ENCODE measurements at regions not wholly inside any gene's neighbourhood (a gene's known extent, or its start where the extent isn't known, plus 50 kb on each side); places are given as distances from the start of the nearest gene placed in this dataset.
A peak's percentile ranks its signal among the peaks of the same experiment; 100 is the strongest.
"Not testable (repeated sequence)": the region's sequence is repeated elsewhere in the genome, so short reads cannot be mapped to it uniquely, and the experiment has no call there.

DNA sequence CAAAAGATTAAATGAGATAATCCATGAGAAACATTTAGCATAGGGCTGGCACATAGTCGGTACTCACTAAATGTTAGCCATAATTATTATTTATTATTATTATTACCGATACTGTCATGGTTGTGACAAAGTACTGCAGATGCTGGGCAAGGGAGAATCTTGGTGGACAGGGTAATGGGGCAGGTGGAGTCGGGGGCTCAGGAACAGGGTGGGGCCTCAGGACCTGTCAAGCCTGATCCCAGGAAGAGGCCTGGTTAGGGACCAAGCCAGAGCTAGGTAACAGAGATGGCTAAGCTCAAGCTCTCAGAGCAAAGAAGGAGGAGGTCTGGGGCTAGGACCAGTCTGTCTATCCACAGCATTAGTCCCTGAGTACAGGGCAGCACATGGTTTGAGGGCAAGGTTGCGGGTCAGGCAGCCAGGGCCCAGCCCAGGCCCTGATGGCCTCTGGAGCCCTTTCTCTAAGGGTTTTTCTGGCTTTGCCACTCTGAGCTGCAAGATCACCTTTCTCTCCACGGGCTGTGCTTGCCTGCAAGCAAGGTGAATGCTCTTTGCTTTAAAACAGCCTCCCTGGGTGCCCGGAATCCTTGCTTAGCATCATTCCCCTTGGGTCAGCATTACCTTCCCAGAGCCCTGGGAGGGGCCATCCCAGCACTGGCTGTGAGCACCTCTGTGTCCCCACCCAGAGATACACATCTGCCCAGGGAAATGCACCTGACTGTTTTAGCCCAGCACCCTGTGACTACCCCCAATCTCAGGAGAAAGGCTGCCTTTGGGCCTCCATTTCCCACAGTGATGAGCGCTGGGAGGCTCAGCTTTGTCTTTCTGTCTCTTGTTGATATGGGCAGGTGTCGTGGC, 572.0 kb downstream of the PTPRU start:
- DNase-seq, result no peak

DNA sequence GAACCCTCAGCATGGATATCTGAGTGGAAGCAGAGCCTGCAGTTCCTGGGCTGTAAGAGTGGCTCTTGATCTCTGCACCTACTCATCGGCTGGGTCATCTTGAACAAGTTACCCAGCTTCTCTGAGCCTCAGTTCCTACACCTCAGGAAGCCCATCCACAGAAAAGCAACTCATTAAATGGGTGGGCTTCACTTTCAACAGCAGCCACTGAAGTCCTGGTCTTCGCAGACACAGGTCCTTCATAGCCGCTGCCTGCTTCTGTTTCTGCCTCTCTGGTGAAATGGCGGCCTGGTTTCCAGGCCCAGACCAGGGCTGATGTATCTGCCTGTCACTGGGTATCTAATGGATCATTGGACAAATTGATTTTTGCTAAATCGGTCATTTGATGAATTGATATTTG, 571.4 kb downstream of the PTPRU start:
- DNase-seq, result no peak

DNA sequence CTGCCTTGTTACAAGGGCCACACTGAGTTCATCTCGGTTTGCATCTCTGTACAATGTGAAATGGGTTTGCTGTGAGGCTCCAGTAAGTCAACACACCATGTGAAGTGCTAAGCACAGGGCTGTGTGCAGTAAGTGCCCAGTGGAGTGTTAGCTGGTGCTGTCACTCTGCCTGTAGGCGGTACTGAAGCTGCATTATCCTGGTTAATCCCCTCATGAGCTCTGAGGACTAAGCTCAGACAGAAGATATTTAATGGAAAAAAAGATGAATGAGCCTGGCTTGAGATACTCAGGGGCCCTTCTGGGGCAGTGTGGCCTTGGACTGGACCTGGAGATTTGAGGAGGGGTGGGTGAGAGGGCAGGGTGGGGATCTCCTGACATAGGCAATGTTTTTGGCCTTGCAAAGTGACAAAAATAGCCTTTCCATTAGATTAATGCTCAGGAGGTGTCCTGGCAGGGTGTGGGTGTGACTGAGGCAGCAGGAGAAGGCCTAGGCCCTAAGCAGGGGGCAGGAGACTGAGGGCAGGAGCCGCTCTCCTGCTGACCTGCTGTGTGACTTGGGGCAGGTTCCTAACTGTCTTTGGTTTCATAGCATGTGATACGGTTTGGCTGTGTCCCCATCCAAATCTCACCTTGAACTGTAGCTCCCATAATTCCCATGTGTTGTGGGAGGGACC, 570.5 kb downstream of the PTPRU start:
- no peak for DNase-seq

DNA sequence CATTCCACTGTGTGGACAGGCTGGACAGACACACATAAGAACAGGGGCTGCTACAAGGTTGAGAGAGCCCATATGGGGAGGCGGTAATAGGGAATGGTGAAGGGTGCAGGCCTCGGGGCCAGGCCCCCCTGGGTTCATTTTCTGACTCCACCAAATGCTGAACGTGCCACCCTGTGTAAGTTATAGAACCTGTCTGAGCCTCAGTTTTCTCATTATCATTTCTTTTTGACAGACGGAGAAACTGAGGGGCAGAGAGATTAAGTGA, 569.5 kb downstream of the PTPRU start:
- no peak for DNase-seq

DNA sequence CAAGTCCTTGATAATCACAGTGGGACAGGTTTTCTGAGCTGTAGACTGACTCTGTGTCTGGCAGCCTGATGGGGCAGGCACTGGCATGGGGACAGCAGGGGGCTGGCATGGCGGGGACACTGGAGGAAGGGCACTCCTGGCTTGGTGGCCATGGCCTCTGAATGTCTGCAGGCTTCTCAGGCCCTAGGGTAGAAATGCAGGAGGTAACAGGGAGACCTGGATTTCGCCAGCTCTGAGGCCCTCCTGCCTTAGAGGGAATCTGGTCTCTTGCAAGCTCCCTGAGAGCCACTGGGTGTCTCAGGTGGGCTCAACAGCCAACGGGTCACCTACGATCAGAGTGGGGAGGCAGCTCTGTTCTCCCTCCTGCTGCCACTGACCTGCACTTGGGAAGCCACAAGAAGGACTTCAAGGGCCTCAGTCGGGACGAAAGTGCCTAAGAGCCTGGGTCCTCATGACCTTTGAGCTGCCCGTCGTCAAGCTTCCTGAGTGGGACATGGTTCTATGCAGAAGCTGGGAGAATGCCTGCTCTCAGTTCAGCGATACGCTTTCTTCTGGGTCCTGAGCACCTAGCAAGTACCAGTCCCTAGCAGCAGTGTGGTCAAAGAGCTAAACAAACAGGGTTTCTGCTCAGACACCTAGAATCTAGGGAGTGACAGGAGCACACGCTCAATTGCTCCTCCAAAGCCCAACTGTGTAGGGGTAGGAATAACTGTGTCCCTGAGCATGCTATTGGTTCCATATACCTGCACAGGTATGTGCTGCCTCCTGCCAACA, 569.0 kb downstream of the PTPRU start:
- DNase-seq, result no peak

DNA sequence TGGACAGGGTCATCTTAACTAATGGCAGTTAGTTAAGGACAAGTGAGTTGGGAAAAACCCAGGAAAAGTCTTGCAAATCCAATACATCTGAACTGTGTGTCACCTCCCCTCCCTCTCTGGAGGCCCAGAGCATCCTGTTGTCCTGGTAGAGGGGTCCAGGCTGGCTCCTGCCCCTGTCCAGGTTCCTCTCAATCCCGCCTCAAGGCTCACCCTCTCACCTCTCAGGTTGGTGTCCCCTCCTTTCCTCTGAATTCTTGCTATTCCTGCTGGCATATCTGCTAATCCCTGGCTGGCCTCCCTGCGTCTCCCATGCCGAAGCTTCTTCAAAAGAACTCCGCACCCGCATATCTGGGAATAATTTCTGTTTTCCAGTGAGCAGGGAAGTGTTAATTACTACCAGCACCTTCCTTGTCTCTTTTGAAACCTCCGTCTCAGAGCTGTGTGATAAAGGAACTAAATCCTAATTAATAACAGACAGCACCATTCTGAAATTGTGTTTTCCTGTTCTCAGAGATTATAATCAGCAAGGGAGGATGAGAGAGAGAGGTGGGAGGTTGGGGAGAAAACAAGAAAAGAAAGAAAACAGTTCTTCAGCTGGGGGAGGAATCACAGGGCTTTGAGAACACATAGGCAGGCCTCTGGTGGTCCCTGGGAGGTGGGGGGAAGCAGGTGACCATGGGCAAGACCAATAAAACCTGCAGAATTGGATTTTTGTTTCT, 568.0 kb downstream of the PTPRU start:
- no peak for DNase-seq

DNA sequence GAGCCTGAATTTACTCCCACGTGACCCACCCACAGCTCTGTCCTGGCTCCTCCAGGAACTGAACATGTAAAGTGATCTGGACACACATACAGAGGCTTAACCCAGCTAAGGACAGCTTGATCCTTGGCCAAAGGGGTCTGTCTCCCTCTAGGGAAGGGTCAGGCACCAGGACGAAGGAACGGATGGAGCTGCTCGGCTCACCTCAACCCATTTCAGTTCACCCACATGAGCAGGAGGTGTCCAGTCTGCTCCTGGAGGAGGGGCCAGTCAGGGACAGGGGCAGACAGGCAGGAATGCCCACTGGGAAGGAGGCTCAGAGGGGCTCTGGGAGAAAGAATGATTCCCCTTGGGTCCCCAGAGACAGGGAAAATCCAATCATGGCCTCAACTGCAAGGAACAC, 567.2 kb downstream of the PTPRU start:
- DNase-seq, result no peak

DNA sequence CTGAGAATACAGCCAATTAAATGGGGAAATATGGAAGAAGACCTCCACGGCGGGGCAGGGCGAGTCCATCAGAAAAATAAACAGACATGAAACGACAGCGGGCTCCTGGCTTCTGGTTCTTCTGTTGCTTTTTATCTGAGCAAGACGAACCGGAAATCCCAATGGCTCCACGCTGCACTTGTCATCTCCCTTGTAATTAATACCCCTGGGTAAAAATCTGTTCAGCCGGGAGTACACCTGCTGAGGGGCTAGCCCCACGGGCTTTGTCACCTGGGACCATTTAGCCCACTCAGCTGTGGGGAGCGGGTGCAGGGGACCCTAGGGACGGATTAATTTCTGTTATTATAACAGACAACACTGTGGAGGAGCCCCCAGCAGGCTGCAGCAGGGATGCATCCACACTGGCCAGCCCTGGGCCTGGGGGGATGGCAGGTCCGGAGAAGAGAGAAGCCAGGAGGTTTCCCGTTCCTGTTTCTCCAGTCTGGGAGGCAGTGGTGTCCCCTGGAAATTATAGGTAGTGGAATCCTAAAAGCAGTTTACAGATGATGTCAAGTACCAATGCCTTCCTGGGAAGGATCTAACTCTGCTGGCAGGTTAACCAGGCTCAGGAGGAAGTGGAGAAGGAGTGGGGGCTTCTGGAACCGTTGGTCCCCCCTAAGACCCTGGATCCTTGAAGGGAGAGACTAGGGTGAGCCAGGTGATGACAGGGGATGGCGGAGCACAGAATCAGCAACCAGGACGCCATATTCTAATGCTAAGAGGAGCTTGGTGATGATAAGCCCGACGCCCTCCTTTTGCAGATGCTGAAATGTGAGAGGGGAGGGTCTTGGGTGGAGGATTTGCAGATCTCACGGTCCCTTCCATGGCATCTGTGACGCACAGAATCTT, 566.1 kb downstream of the PTPRU start:
- DNase-seq, result no peak

DNA sequence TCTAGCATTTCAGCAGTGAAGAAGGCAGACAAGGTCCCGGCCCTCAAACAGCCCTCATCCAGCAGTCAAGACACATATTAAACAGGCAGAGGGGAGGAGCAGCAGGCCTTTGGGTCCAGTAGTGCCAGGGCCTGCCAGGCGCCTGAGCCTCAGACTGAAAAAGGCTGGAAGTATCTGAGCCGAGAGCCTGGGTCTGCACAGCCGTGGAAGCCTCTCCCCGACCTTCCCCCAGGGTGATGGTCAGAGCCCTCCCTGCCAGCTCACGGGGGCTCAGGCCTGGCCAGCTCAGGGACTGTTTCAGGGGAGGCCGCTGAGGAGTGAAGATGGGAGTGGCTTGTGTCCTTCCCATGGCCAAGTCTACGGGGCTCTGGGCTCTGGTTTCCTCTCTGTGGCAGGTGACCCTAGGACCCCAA, 565.2 kb downstream of the PTPRU start:
- DNase-seq, result no peak

DNA sequence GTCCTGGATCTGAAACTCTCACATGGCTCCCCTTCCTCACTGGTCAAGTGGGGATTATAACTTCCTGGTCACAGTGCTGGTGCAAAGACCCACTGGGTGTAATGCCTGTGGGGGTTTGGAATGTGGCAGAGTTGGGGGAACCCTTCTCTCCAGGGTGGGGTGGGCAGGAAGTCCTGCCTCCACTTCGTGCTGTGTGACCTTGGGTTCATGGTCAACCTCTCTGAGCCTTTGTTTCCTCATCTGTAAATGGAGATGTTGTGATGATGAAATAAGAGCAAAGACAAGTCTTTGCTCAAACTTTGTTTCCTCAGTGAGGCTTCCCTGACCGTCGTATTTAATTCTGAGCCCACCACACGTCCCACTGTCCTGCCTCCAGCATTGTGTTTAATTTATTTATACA, 564.7 kb downstream of the PTPRU start:
- no peak for DNase-seq

DNA sequence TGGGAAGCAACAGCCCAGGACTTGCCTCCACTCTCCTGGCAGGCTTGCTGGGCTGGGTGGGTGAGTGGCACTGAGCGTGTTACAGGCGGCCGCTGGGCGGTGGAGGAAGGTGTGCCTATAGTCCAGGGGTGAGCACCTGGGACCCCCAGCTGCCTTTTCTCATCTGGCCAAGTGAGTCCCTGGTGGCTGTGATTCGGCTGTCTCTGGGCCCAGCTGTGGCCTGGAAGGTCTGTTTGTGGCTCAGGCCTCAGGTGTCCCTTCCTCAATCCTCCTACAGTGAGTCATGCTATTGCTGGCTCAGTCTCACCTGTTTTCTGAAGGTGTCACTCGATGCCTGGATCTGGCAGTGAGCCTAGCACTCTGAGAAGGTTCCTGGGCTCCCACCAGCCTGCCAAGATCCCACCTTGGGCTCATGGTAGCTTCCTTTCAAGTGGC, 564.2 kb downstream of the PTPRU start:
- DNase-seq, result no peak

DNA sequence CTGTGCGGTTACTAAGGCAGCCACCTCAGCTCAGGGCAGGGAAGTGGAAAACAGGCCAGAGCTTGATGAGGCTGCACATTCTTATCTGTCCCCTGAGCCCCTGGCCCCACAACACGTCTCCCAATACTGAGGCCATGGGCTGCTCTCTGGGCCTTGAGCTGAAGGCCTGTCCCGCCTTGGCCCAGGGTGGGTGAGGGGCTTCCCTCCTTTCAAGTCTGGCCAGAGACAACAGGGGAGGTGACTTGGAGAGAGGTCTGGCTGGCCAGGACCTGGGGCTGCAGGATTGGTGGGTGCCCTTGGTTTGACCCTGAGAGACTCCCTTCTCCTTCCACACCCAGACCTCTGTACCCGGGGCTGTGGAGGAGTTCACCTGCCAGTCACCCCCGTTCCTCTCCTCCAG, 563.8 kb downstream of the PTPRU start:
- DNase-seq, result no peak

DNA sequence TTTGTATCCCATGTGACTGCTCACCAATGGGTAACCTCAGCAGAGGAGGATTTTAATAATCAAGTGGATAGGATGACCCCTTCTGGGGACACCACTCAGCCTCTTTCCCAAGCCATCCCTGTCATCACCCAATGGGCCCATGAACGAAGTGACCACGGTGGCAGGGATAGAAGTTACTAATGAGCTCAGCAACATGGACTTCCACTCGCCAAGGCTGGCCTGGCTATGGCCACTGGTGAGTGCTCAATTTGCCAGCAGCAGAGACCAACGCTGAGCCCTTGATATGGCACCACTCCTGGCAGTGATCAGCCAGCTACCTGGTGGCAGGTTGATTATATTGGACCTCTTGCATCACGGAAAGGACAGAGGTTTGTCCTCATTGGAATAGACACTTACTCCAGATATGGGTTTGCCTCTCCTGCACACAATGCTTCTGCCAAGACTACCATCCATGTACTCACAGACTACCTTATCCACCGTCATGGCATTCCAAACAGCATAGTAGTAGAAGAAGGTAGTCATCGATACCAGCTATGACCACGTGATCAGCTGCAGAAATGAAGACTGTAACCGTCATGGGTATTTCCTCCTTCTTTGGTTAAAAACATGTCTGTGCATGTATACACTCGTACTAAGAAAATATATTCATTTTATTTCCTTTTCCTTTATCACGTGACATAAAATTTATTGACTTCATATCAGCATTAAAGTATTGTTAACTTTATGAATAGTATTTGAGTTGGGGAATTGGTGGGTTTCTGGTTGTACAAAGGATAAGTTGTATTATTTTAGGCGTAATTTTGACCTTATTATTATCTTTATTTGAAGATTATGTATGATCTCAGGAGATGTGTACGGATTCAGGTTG, 562.6 kb downstream of the PTPRU start:
- DNase-seq, result no peak

DNA sequence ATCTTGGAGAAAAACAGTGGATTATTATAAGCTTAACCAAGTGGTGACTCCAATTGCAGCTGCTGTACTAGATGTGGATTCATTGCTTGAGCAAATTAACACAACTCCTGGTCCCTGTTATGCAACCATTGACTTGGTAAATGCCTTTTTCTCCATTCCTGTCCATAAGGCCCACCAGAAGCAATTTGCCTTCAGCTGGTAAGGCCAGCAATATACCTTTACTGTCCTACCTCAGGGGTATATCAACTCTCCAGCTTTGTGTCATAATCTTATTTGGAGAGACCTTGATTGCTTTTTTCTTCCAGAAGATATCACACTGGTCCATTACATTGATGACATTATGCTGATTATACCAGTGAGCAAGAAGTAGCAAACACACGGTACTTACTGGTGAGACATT, 560.8 kb downstream of the PTPRU start:
- not testable (repeated sequence) for DNase-seq

DNA sequence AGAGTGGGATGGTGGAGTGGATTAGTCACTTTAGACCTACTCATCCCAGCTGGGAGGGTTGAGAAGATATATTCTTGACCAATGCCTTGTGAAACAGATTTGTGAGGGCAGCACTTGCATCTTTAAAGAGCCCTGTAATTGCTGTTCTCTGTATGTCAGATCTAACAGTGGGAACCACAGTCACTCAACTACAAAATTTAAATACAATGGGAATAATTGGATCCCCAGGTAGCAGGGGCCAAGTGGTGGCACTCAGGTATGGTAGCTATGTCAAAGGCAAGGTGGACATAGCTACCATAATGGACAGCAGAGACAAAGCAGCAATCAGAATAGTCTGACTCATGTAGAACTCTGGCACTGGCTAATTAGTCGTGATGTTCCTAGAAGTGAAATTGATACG, 559.6 kb downstream of the PTPRU start:
- not testable (repeated sequence) for DNase-seq

DNA sequence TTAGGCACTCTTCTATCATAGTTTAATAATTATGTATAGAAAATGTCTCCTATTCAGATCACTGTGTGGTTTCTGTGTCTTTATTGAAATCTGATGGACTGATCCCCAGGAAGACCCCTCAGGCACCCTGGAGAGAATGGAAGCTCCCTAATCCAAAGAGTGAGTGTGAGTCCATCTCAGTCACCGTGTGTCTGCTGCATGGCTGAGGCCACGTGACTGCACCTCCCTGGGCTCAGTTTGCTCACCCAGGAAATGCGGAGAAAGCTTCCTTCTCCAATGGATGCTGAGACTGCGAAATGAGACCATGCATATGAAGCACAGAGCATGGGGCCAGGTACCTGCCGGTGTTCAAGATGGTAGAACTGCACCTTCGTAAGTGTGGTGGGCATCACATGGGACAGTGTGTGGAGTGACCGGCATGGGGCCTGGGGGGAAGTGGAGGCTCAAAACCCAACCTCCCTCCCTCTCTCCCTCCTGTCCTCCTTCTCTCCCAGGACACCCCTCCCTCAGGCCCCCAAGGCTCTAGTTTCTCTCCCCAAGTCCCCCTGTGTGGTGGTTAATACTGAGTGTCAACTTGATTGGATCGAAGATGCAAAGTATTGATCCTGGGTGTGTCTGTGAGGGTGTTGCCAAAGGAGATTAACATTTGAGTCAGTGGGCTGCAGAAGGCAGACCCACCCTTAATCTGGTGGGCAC, 557.5 kb downstream of the PTPRU start:
- DNase-seq, result no peak

DNA sequence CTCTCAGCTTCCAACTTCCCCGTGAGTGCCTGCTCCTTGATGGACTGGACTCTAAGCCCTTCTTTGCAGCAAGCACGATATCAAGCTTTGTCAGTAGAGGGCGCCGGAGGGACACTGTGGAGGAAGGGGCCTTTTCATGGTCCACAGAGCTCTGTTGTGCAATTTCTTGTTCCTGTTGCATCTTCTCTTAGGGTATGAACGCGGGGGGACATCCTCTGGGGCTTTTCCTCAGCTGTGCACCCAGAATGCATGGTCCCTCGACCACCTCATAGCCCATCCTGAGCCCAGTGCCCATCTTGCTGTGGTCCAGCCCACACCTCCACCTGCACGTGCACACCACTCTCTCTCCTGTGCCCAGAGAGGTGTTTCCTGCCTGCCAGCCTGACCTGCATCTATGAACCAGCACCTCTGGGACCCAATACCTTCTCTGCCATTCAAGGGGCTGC, 556.8 kb downstream of the PTPRU start:
- DNase-seq, result peak; percentile 81

DNA sequence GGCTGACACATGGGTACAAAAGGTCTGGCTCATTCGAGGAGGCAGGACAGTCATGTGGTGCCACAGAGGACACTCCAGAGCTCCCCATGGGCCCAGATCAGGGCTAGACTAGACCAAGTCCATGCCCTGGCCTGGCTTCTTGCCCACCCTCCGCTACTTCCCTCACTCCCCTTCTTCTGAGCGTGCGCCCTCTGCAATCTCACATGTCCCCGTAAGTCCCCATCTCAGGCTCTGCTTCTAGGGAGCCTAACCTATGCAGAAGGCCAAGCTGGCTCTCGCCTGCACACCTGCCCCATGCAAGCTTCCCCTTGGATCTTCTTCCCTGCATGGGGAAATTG, 553.6 kb downstream of the PTPRU start:
- DNase-seq, result no peak

DNA sequence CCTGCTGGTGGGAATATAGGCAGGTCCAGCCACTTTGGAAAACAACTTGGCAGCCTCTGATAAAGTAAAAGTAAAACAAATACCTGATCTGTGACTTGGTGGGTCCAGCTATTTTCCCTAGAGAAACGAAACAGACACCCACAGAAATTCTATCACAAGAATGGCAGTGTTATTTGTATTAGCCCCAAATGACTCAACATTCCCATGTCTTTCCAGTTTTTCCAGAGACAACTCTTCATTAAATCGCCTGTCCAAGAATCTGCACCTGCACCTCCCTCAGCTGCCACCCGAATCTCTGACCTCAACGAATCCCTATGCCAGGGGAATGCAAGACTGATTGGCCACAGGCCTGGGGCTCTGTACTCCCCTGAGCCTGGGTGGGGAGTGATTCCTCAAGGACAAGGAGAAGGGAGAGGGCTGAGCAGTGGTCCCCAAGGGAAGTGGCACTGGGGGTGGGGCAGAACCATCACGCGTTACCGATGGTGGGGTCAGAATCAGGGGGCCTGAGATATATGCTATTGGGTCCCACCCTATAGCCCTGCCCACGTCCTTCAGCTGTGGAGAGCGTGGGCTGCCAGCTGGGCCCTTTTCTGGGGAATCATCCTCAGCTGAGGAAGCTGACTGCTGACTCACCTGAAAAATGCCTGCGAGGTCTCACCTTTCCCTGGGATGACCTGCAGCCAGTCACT, 553.0 kb downstream of the PTPRU start:
- no peak for DNase-seq
